ENCODE measurements at regions not wholly inside any gene's neighbourhood (a gene's known extent, or its start where the extent isn't known, plus 50 kb on each side); places are given as distances from the start of the nearest gene placed in this dataset.

DNA sequence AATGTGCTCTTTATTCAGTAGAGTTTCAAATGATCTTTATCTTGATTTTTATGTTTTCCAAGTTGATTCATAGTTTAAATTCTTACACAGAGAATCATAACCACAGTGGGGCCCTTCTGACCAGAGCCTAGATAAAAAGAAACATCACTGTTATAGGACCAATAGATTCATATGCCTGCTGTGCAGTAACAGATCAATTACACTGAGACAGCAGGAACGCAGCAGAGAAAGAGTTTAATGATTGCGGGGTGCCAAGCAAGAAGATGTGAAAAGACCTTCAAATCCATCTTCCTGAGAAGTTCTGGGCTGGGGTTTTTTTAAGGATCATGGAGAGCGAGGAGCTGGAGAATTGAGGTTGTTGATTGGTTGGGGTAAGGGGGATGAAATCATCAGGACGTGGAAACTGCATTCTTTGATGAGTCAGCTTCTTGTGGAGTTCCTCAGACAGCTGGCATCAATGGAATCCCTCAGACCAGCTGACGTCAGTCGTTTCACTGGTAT, 346.6 kb downstream of the TBC1D4 start:
- Histone ChIP-seq H3K27ac (ENCODE audit: low read length) (no peak overlapping the region), H3K36me3 (ENCODE audit: control insufficient read depth, insufficient read depth, low read length) (no peaks in the 10 kb centered on the region), H3K27me3 (ENCODE audit: control insufficient read depth, insufficient read depth, low read length) (no peaks in the 10 kb centered on the region), H3K4me1 (ENCODE audit: control insufficient read depth, insufficient read depth, low read length) (no peaks in the 10 kb centered on the region), H3K4me3 (ENCODE audit: low read length) (no peak overlapping the region), H3K9me3 (replicated peaks; ENCODE audit: control insufficient read depth, low read depth, low read length) (peaks cover 8% of the 10 kb centered on the region)
- WGBS (ENCODE audit: insufficient coverage), result 68% methylated on average over 4 of the region's 6 CpGs
- DNase-seq, result no peak

- no peak for DNase-seq
- Histone ChIP-seq H3K4me1 (ENCODE audit: control insufficient read depth, insufficient read depth, low read length) (no peaks in the 10 kb centered on the region), H3K9me3 (replicated peaks; ENCODE audit: control insufficient read depth, low read depth, low read length) (no peaks in the 10 kb centered on the region), H3K27ac (ENCODE audit: low read length) (no peak overlapping the region), H3K36me3 (ENCODE audit: control insufficient read depth, insufficient read depth, low read length) (no peaks in the 10 kb centered on the region), H3K4me3 (ENCODE audit: low read length) (no peak overlapping the region), H3K27me3 (ENCODE audit: control insufficient read depth, insufficient read depth, low read length) (no peaks in the 10 kb centered on the region)
- WGBS (ENCODE audit: insufficient coverage), result 100% methylated on average over 1 of the region's 3 CpGs
Observed at GRCh38 chr13:75132701-75133695, 349.0 kb downstream of the TBC1D4 start.

- WGBS (ENCODE audit: insufficient coverage), result no CpG with 5 or more reads among the region's 1 CpG
- Histone ChIP-seq H3K9me3 (replicated peaks; ENCODE audit: control insufficient read depth, low read depth, low read length) (no peaks in the 10 kb centered on the region), H3K4me3 (ENCODE audit: low read length) (no peak overlapping the region), H3K4me1 (ENCODE audit: control insufficient read depth, insufficient read depth, low read length) (no peaks in the 10 kb centered on the region), H3K27ac (ENCODE audit: low read length) (no peak overlapping the region), H3K27me3 (ENCODE audit: control insufficient read depth, insufficient read depth, low read length) (no peaks in the 10 kb centered on the region), H3K36me3 (ENCODE audit: control insufficient read depth, insufficient read depth, low read length) (no peaks in the 10 kb centered on the region)
- DNase-seq, result no peak
Observed at GRCh38 chr13:75129331-75129730, 352.6 kb downstream of the TBC1D4 start.

GRCh38 chr13:75124415-75124814, 357.6 kb downstream of the TBC1D4 start:
- Histone ChIP-seq H3K27ac (ENCODE audit: low read length) (no peak overlapping the region), H3K4me3 (ENCODE audit: low read length) (no peak overlapping the region)

GRCh38 chr13:75123428-75123827, 358.5 kb downstream of the TBC1D4 start:
- WGBS (ENCODE audit: insufficient coverage), result 78% methylated on average over 1 of the region's 1 CpG

More at GRCh38 chr13:75124415-75124814, 357.6 kb downstream of the TBC1D4 start:
- Histone ChIP-seq H3K4me1 (ENCODE audit: control insufficient read depth, insufficient read depth, low read length) (no peaks in the 10 kb centered on the region), H3K9me3 (replicated peaks; ENCODE audit: control insufficient read depth, low read depth, low read length) (peaks cover 6% of the 10 kb centered on the region), H3K36me3 (ENCODE audit: control insufficient read depth, insufficient read depth, low read length) (no peaks in the 10 kb centered on the region), H3K27me3 (ENCODE audit: control insufficient read depth, insufficient read depth, low read length) (no peaks in the 10 kb centered on the region)
- no peak for DNase-seq

GRCh38 chr13:75120085-75120484, 361.9 kb downstream of the TBC1D4 start:
- Histone ChIP-seq H3K27ac (ENCODE audit: low read length) (no peak overlapping the region), H3K9me3 (replicated peaks; ENCODE audit: control insufficient read depth, low read depth, low read length) (peaks cover 6% of the 10 kb centered on the region), H3K27me3 (ENCODE audit: control insufficient read depth, insufficient read depth, low read length) (no peaks in the 10 kb centered on the region), H3K36me3 (ENCODE audit: control insufficient read depth, insufficient read depth, low read length) (no peaks in the 10 kb centered on the region), H3K4me1 (ENCODE audit: control insufficient read depth, insufficient read depth, low read length) (no peaks in the 10 kb centered on the region), H3K4me3 (ENCODE audit: low read length) (no peak overlapping the region)
- DNase-seq, result no peak
- WGBS (ENCODE audit: insufficient coverage), result no CpG with 5 or more reads among the region's 4 CpGs

More at GRCh38 chr13:75123428-75123827, 358.5 kb downstream of the TBC1D4 start:
- no peaks in the 10 kb centered on the region for H3K36me3 ChIP-seq (ENCODE audit: control insufficient read depth, insufficient read depth, low read length)
- peaks cover 6% of the 10 kb centered on the region for H3K9me3 ChIP-seq (replicated peaks; ENCODE audit: control insufficient read depth, low read depth, low read length)
- no peak overlapping the region for H3K27ac ChIP-seq (ENCODE audit: low read length)
- no peak overlapping the region for H3K4me3 ChIP-seq (ENCODE audit: low read length)
- no peaks in the 10 kb centered on the region for H3K27me3 ChIP-seq (ENCODE audit: control insufficient read depth, insufficient read depth, low read length)
- H3K4me1 ChIP-seq (ENCODE audit: control insufficient read depth, insufficient read depth, low read length), result no peaks in the 10 kb centered on the region
- DNase-seq, result no peak

DNA sequence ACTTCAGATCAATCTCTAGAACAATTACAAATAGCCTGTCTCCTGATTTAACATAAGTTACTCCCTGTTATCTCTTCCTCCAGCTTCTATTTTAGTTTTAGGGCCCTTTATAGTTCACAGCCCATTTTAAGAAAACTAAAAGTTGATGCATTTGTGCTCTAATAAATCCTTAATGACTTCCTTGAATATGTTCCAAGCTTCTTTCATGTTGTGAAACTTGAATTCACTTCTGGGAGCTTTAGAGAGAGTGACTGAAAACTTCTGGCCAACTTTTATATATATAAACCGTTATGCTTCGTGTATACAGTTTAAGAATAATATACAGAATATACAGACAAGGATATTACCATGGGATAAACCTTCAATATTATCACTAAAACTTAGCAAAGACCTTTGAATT, 366.8 kb downstream of the TBC1D4 start:
- H3K4me1 ChIP-seq (ENCODE audit: control insufficient read depth, insufficient read depth, low read length), result no peaks in the 10 kb centered on the region
- H3K9me3 ChIP-seq (replicated peaks; ENCODE audit: control insufficient read depth, low read depth, low read length), result no peaks in the 10 kb centered on the region
- no CpG with 5 or more reads among the region's 2 CpGs for WGBS (ENCODE audit: insufficient coverage)
- H3K36me3 ChIP-seq (ENCODE audit: control insufficient read depth, insufficient read depth, low read length), result no peaks in the 10 kb centered on the region
- H3K4me3 ChIP-seq (ENCODE audit: low read length), result no peak overlapping the region
- H3K27me3 ChIP-seq (ENCODE audit: control insufficient read depth, insufficient read depth, low read length), result no peaks in the 10 kb centered on the region
- no peak overlapping the region for H3K27ac ChIP-seq (ENCODE audit: low read length)
- no peak for DNase-seq

- peak; percentile 54 for DNase-seq
- H3K27me3 ChIP-seq (ENCODE audit: control insufficient read depth, insufficient read depth, low read length), result no peaks in the 10 kb centered on the region
- H3K4me3 ChIP-seq (ENCODE audit: low read length), result no peak overlapping the region
- H3K27ac ChIP-seq (ENCODE audit: low read length), result no peak overlapping the region
- H3K36me3 ChIP-seq (ENCODE audit: control insufficient read depth, insufficient read depth, low read length), result no peaks in the 10 kb centered on the region
- no peaks in the 10 kb centered on the region for H3K4me1 ChIP-seq (ENCODE audit: control insufficient read depth, insufficient read depth, low read length)
- H3K9me3 ChIP-seq (replicated peaks; ENCODE audit: control insufficient read depth, low read depth, low read length), result no peaks in the 10 kb centered on the region
Observed at GRCh38 chr13:75103976-75104375, 378.0 kb downstream of the TBC1D4 start.

- no peak for DNase-seq
- Histone ChIP-seq H3K27me3 (ENCODE audit: control insufficient read depth, insufficient read depth, low read length) (no peaks in the 10 kb centered on the region), H3K4me1 (ENCODE audit: control insufficient read depth, insufficient read depth, low read length) (no peaks in the 10 kb centered on the region), H3K9me3 (replicated peaks; ENCODE audit: control insufficient read depth, low read depth, low read length) (no peaks in the 10 kb centered on the region), H3K36me3 (ENCODE audit: control insufficient read depth, insufficient read depth, low read length) (no peaks in the 10 kb centered on the region), H3K27ac (ENCODE audit: low read length) (no peak overlapping the region), H3K4me3 (ENCODE audit: low read length) (no peak overlapping the region)
- 50% methylated on average over 2 of the region's 5 CpGs for WGBS (ENCODE audit: insufficient coverage)
Observed at GRCh38 chr13:75102001-75102716, 379.8 kb downstream of the TBC1D4 start.

DNA sequence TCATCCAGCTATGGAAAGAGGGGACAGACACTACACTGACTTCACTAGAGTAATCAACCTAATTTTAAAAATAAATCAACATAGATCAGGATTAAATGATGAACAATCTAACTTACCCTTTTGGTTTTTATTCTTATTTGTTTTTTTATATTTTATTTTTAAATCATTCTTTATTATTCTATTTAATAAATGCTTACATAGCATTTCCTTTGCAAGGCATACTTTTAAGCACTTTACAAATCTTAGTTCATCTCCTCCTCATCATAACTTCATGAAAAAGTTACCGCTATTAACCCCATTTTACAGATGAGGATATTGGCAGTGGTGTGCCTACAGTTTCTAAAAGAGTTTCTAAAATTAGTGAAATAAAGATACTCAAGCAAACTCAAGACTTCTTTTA, 380.6 kb downstream of the TBC1D4 start:
- H3K9me3 ChIP-seq (replicated peaks; ENCODE audit: control insufficient read depth, low read depth, low read length), result no peaks in the 10 kb centered on the region
- no peak for DNase-seq
- no peak overlapping the region for H3K4me3 ChIP-seq (ENCODE audit: low read length)
- no peaks in the 10 kb centered on the region for H3K27me3 ChIP-seq (ENCODE audit: control insufficient read depth, insufficient read depth, low read length)
- H3K4me1 ChIP-seq (ENCODE audit: control insufficient read depth, insufficient read depth, low read length), result no peaks in the 10 kb centered on the region
- no peaks in the 10 kb centered on the region for H3K36me3 ChIP-seq (ENCODE audit: control insufficient read depth, insufficient read depth, low read length)
- H3K27ac ChIP-seq (ENCODE audit: low read length), result no peak overlapping the region
- no CpG with 5 or more reads among the region's 1 CpG for WGBS (ENCODE audit: insufficient coverage)
